BJ (cell line): ENCODE measurements at regions not wholly inside any gene's neighbourhood (a gene's known extent, or its start where the extent isn't known, plus 50 kb on each side); places are given as distances from the start of the nearest gene placed in this dataset.

ENCODE experiments used
- CTCF ChIA-PET: fragments of 350-600 bp; formaldehyde crosslinking; extraction: SDS; loops from one replicate; lab custom pipeline; 2021; ENCODE audit warnings: antibody characterized with exemption, inconsistent platforms; lab: Yijun Ruan, JAX
- POLR2A ChIA-PET: fragments of 300-600 bp; sonication (Branson Sonifier 250); formaldehyde crosslinking; extraction: SDS; loops from one replicate; lab custom pipeline; 2021; ENCODE audit warnings: antibody characterized with exemption; lab: Charles Lee
- DNase-seq: peaks from one replicate; pipeline ENCODE4 v3.0.0-alpha.2; 2011; ENCODE audit warnings: low read depth
- H3K27me3 ChIP-seq: 2 replicates; pipeline ENCODE4 v1.6.0; 2011; ENCODE audit warnings: low read length; ENCODE audit not compliant: control insufficient read depth, insufficient read depth
- H3K36me3 ChIP-seq: 2 replicates; pipeline ENCODE4 v1.5.1; 2011; ENCODE audit warnings: low read length; ENCODE audit not compliant: control insufficient read depth, insufficient read depth
- H3K4me3 ChIP-seq: 2 replicates; pipeline ENCODE4 v1.5.1; 2011; ENCODE audit warnings: low read depth, mild to moderate bottlenecking, control low read depth, low read length
- CTCF ChIP-seq: IDR thresholded peaks from 2 replicates; pipeline ENCODE4 v1.5.1; 2011; ENCODE audit warnings: low read depth, mild to moderate bottlenecking, control low read depth, inconsistent platforms, low read length, moderate library complexity; ENCODE audit not compliant: insufficient read depth

GRCh38 chr4:45985038-45985437 is 138.8 kb downstream of the GABRG1 start:
- DNase-seq = no peak
- TF ChIP-seq CTCF = no peak
- ChIA-PET POLR2A (no interaction called here), CTCF (no interaction called here)
- H3K4me3 ChIP-seq = no peak overlapping the region
- no peaks in the 10 kb centered on the region for H3K27me3 ChIP-seq
- no peaks in the 10 kb centered on the region for H3K36me3 ChIP-seq

GRCh38 chr4:45971108-45971507 is 152.7 kb downstream of the GABRG1 start:
- TF ChIP-seq CTCF = no peak
- Histone ChIP-seq H3K36me3 (no peaks in the 10 kb centered on the region), H3K27me3 (no peaks in the 10 kb centered on the region), H3K4me3 (no peak overlapping the region)
- CTCF ChIA-PET = no interaction called here
- POLR2A ChIA-PET = no interaction called here
- no peak for DNase-seq

GRCh38 chr4:45957353-45957752 is 166.5 kb downstream of the GABRG1 start:
- Histone ChIP-seq H3K36me3 (no peaks in the 10 kb centered on the region), H3K27me3 (no peaks in the 10 kb centered on the region), H3K4me3 (no peak overlapping the region)
- no peak for DNase-seq
- no peak for TF ChIP-seq CTCF
- ChIA-PET POLR2A (no interaction called here), CTCF (no interaction called here)

GRCh38 chr4:45954276-45954675 is 169.6 kb downstream of the GABRG1 start:
- POLR2A ChIA-PET = no interaction called here
- CTCF ChIA-PET = no interaction called here
- no peak overlapping the region for H3K4me3 ChIP-seq
- H3K36me3 ChIP-seq = no peaks in the 10 kb centered on the region
- no peak for DNase-seq
- TF ChIP-seq CTCF = no peak
- H3K27me3 ChIP-seq = no peaks in the 10 kb centered on the region

- TF ChIP-seq CTCF = no peak
- Histone ChIP-seq H3K4me3 (no peak overlapping the region), H3K27me3 (no peaks in the 10 kb centered on the region), H3K36me3 (no peaks in the 10 kb centered on the region)
- POLR2A ChIA-PET = no interaction called here
- CTCF ChIA-PET = no interaction called here
- DNase-seq = no peak
Measured at GRCh38 chr4:45951153-45951552, 172.7 kb downstream of the GABRG1 start.
